ENCODE measurements at regions not wholly inside any gene's neighbourhood (a gene's known extent, or its start where the extent isn't known, plus 50 kb on each side); places are given as distances from the start of the nearest gene placed in this dataset.

- no peak for DNase-seq
These were observed 360.6 kb downstream of the PLK2 start for GRCh38 chr5:58099257-58099656.

- peak in 1 of 2 experiments; percentile 15 for DNase-seq
These were observed 365.9 kb downstream of the PLK2 start for GRCh38 chr5:58094031-58094430.

- no peak for DNase-seq
These were observed 369.2 kb downstream of the PLK2 start for GRCh38 chr5:58090704-58091103.

GRCh38 chr5:58088941-58089340 is 370.9 kb downstream of the PLK2 start:
- no peak for DNase-seq

GRCh38 chr5:58087905-58088304 is 372.0 kb downstream of the PLK2 start:
- no peak for DNase-seq

- DNase-seq: no peak
These were observed 372.8 kb downstream of the PLK2 start for GRCh38 chr5:58087123-58087522.

DNA sequence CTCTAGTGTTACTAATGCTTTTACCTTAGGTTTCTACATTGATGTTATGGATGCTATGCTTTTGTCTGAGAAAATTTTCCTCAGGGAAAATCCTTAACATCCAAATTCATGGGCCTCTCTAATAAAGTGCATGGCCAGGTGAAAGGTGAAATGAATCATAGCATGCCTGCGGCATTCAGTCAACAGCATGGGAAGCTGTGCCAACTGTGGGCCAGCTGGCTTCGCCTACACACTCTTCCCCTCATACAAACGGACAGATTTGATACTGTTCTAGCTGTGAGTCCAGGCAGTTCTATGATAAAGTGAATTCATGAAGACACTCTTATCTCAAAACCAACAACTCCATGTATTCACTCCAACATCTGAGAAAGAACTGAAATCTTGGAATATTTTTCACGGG is 374.1 kb downstream of the PLK2 start:
- no peak for DNase-seq

- no peak for DNase-seq
These were observed 378.5 kb downstream of the PLK2 start for GRCh38 chr5:58081435-58081834.

DNA sequence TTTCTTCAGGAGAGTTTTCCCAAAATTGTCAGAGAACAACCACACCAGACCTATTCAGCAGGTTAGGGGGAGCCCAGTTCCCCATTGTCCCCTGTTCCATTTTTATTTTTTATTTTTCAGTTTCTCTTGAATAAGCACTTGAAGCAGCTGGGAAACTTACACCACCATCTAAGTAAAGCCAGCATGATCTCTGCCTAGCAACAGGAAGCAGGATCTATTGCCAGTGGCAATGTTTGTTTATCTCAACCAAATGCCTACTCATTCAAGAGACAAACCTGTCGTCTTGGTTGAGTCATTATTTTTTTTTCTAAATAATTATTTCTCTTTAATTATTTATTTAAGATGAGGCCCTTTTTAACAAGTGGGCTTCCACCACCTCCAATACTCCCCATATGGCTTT is 379.3 kb downstream of the PLK2 start:
- DNase-seq: no peak

- no peak for DNase-seq
These were observed 381.9 kb downstream of the PLK2 start for GRCh38 chr5:58077966-58078365.

DNA sequence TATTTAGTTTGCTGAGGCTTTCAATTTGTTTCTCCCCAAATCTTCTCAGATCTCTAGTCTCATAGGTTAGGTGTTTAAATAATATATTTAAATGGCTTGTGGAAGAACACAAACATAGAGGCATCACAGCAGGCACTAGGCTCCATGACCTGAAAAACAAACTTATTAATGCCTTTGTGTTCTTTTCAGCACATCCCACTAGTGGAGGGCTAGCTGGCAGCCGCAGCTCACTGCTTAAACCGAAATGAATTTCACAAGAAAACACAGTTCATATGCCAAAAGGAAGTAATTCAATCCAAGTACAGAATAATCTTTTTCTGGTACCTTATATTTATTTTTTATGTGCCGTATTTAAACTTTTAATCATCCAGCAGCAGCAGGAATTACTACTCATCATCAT is 382.5 kb downstream of the PLK2 start:
- no peak for DNase-seq

- DNase-seq: no peak
These were observed 383.2 kb downstream of the PLK2 start for GRCh38 chr5:58076483-58077257.

DNA sequence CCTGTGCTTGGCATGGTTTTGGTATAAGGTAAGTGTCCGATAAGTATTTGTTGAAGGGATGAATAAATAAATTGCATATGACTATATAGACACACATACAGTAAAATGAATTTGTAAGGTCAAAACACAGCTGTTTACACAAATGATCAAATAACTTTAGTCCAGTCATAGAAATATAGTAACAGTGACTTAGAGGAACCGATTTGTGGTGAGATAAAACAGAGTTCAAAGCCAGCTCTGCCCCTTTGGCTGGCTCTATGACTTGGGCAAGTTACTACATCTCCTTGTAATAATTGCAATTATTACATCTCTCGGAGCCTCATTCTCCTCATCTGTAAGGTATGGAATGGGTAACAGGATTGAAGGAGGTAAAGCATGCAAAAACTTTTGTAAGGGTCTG is 384.0 kb downstream of the PLK2 start:
- no peak for DNase-seq

DNA sequence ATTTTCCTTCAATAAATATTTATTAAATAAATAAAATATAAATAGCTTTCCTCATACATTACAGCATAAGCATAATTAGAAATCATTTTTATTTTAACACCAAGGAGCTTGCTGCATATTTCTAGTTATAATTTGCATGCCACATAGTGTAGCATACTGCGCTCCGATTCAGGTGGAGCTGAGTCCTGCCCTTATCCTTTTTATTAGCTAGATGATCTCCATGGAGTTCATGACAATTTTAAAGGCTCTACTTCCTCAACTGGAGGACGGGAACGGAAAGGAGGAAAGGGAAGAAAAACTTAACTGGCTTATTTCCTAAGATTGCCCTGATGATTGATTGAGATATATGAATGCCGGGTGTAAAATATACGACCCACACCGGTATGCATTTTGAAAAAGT is 385.2 kb downstream of the PLK2 start:
- no peak for DNase-seq

DNA sequence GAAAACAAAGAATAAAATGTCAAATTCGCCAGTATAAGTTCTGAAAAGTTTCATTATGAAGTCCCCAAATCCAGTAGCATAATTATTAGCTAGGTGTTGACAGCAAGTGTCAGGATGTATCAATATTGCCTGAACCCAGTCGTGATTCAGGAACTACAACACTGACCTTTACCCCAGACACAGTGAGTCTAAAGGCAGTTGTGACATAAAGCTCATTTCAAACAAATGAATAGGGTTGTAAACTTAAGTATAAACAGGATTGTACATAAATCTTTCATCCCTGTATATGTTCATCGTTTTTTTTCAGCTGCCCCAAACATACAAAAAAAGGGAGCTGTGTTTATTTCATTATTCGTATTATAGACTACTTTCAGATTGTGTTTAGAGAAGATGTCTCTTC is 385.7 kb downstream of the PLK2 start:
- DNase-seq: no peak

DNA sequence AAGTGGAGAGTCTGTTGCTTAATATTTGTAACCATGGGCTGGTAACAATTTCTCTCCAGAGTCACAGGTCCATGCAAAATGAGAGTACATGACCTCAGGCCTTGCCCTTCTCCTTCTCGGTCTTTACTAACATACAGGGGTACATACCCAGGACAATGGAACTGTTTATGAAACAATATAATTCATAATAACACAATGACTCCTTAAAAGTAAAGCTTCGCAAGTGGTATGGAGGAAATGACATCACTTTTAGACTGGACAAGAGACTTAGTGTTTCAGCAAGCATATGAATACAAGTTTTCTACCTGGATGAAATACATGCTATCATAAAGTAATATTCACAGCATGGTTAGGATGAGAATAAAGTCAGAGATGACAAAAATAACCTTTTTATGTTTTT is 386.6 kb downstream of the PLK2 start:
- no peak for DNase-seq

- no peak for DNase-seq
These were observed 387.5 kb downstream of the PLK2 start for GRCh38 chr5:58072300-58072965.

- no peak for DNase-seq
These were observed 388.3 kb downstream of the PLK2 start for GRCh38 chr5:58071566-58071965.

DNA sequence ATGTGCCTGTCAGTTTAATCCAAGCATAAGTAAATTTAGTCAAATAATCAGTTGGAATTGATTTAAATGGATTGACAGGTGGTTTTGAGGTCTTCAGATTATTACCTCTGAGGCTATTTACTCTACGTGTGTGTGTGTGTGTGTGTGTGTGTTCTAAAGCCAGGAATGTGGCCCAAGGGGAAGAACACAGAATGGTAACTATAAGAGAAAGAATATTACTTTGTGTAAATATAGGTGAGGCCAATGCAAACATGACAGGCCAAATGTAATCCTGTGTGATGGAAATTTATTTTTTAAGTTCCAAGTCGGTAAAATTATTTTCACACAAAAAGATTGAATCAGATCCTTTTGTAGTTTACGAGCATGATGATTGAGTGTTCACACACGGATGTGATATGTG is 390.0 kb downstream of the PLK2 start:
- no peak for DNase-seq

GRCh38 chr5:58069016-58069705 is 390.7 kb downstream of the PLK2 start:
- no peak for DNase-seq

DNA sequence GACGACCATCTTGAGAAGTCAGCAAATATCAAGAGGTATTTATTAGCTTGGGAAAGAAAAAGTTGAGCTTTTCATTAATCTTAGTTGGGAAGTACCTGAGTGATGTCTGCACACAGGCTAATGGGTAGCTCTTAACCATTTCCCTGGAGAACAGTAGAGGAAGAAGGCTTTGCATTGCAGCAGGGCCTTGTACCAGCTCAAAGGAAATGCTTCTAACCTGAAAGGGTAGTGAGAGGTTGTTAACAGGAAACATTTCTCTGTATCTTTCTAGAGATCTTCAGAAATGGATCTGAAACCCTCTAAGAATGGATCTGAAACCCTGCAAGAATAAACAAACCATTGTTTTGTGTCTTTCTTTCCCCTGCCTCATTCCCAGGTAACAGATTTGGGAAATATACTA is 393.3 kb downstream of the PLK2 start:
- no peak for DNase-seq

DNA sequence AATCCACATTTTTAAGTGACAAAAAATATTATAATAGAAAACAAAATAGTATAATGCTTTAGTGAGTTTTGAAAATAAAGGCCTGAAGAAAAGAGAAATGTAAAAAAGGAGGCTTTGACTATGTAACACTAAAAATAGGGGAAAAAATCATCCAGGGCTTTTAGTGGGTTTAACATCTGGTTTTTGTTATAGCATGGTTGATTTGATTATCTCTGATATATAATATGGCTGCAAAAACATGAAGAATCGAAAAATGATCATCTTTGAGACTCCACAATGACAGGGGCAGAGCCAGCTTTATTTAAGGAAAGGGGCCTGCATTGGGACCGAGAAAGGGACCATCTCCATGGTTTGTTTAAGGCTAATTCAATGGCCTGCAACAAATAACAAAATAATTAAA is 393.8 kb downstream of the PLK2 start:
- DNase-seq: no peak

DNA sequence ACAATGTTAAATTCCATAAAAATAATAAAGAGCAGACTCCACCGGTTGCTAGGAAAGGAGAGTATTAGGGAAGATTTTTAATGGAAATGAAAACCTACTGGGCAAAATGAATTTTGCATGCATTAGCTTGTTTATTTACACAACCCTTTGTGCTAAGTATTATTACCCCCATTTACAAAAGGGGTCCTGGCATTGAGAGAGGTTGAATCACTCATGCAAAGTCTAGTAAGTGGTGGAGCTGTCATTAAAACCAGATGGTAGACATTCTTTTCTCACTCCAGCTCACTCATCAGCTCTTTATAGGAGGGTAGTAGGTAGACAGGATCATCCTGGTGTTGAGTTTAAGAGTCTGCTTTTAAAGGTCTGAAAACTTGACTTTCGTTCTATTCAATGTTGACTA is 395.1 kb downstream of the PLK2 start:
- no peak for DNase-seq

DNA sequence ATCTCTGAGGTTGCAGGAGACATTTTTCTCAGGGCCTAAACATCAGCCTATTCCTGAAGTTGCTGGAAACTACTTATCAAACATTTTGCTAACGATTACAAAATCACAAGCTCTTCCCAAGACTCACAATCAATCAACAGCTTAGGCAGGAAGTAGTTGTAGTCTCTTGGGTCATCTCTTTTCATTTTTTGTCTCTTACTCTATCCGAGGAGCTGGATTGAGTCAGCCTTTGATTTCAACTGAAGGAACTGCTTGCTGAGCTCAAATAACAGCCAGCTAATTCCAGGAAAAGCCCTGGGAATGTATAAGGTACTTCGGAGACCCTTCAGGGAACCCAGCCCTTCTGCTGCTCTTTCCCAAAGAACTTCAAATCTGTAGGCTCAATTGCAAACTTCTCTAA is 398.9 kb downstream of the PLK2 start:
- no peak for DNase-seq
